ENCODE measurements at regions not wholly inside any gene's neighbourhood (a gene's known extent, or its start where the extent isn't known, plus 50 kb on each side); places are given as distances from the start of the nearest gene placed in this dataset.

GRCh38 chr13:109541081-109541480 is 245.3 kb downstream of the IRS2 start:
- no peaks in the 10 kb centered on the region for H3K4me1 ChIP-seq (ENCODE audit: control insufficient read depth, insufficient read depth, low read length)
- CTCF ChIA-PET: no interaction called here
- TF ChIP-seq ZNF311 (tag by site-specific recombination; IDR thresholded peaks at IDR 0.05; ENCODE audit: borderline replicate concordance) (no peak), ZNF629 (tag by site-specific recombination; IDR thresholded peaks at IDR 0.05) (no peak), ZNF560 (tag by site-specific recombination; IDR thresholded peaks at IDR 0.05; ENCODE audit: borderline replicate concordance) (no peak), ZNF449 (tag by site-specific recombination; IDR thresholded peaks at IDR 0.05) (no peak), ZNF623 (tag by site-specific recombination; IDR thresholded peaks at IDR 0.05) (no peak), PRDM6 (tag by site-specific recombination; IDR thresholded peaks at IDR 0.05) (no peak), ZNF423 (tag by site-specific recombination; IDR thresholded peaks at IDR 0.05) (no peak), ZNF214 (tag by site-specific recombination; IDR thresholded peaks at IDR 0.05; ENCODE audit: borderline replicate concordance) (no peak), ZFP69B (tag by site-specific recombination; IDR thresholded peaks at IDR 0.05) (no peak), OSR2 (tag by site-specific recombination; IDR thresholded peaks at IDR 0.05) (no peak)
- TF ChIP-seq, protein P1, sequence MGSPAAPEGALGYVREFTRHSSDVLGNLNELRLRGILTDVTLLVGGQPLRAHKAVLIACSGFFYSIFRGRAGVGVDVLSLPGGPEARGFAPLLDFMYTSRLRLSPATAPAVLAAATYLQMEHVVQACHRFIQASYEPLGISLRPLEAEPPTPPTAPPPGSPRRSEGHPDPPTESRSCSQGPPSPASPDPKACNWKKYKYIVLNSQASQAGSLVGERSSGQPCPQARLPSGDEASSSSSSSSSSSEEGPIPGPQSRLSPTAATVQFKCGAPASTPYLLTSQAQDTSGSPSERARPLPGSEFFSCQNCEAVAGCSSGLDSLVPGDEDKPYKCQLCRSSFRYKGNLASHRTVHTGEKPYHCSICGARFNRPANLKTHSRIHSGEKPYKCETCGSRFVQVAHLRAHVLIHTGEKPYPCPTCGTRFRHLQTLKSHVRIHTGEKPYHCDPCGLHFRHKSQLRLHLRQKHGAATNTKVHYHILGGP (tag by site-specific recombination; IDR thresholded peaks at IDR 0.05): no peak
- POLR2A ChIA-PET: no interaction called here
- no peak overlapping the region for H3K4me3 ChIP-seq (ENCODE audit: low read depth, low read length)
- H3K36me3 ChIP-seq (ENCODE audit: control insufficient read depth in 2 of 2, insufficient read depth in 1 of 2, low read length in 2 of 2): no peaks in the 10 kb centered on the region
- H3K27ac ChIP-seq (ENCODE audit: extremely low read depth, low read depth, low read length): no peak overlapping the region
- H3K9me3 ChIP-seq (ENCODE audit: control insufficient read depth, insufficient read depth, low read depth, low read length): no peaks in the 10 kb centered on the region

GRCh38 chr13:109537584-109537983 is 248.8 kb downstream of the IRS2 start:
- Histone ChIP-seq H3K36me3 (ENCODE audit: control insufficient read depth in 2 of 2, insufficient read depth in 1 of 2, low read length in 2 of 2) (no peaks in the 10 kb centered on the region), H3K27ac (ENCODE audit: extremely low read depth, low read depth, low read length) (no peak overlapping the region), H3K9me3 (ENCODE audit: control insufficient read depth, insufficient read depth, low read depth, low read length) (no peaks in the 10 kb centered on the region), H3K4me3 (ENCODE audit: low read depth, low read length) (no peak overlapping the region), H3K4me1 (ENCODE audit: control insufficient read depth, insufficient read depth, low read length) (no peaks in the 10 kb centered on the region)
- ChIA-PET POLR2A (no interaction called here), CTCF (no interaction called here)
- TF ChIP-seq ZNF138 (tag by site-specific recombination; IDR thresholded peaks at IDR 0.05; ENCODE audit: borderline replicate concordance) (no peak), ZSCAN30 (tag by site-specific recombination; IDR thresholded peaks at IDR 0.05) (no peak), ZNF571 (tag by site-specific recombination; IDR thresholded peaks at IDR 0.05) (no peak), PRDM6 (tag by site-specific recombination; IDR thresholded peaks at IDR 0.05) (no peak), ZNF274 (IDR thresholded peaks at IDR 0.05; ENCODE audit: low read length) (no peak), ZNF274 (tag by site-specific recombination; IDR thresholded peaks at IDR 0.05; ENCODE audit: borderline replicate concordance) (no peak), ZFP3 (tag by site-specific recombination; IDR thresholded peaks at IDR 0.05; ENCODE audit: low read depth) (no peak), ZSCAN4 (tag by site-specific recombination; IDR thresholded peaks at IDR 0.05) (no peak), ZXDB (tag by site-specific recombination; IDR thresholded peaks at IDR 0.05) (no peak)
- TF ChIP-seq, protein P2, sequence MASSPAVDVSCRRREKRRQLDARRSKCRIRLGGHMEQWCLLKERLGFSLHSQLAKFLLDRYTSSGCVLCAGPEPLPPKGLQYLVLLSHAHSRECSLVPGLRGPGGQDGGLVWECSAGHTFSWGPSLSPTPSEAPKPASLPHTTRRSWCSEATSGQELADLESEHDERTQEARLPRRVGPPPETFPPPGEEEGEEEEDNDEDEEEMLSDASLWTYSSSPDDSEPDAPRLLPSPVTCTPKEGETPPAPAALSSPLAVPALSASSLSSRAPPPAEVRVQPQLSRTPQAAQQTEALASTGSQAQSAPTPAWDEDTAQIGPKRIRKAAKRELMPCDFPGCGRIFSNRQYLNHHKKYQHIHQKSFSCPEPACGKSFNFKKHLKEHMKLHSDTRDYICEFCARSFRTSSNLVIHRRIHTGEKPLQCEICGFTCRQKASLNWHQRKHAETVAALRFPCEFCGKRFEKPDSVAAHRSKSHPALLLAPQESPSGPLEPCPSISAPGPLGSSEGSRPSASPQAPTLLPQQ (tag by site-specific recombination; IDR thresholded peaks at IDR 0.05): no peak
- TF ChIP-seq, protein P3, sequence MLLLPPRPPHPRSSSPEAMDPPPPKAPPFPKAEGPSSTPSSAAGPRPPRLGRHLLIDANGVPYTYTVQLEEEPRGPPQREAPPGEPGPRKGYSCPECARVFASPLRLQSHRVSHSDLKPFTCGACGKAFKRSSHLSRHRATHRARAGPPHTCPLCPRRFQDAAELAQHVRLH (tag by site-specific recombination; IDR thresholded peaks at IDR 0.05): no peak
- TF ChIP-seq, protein P4, sequence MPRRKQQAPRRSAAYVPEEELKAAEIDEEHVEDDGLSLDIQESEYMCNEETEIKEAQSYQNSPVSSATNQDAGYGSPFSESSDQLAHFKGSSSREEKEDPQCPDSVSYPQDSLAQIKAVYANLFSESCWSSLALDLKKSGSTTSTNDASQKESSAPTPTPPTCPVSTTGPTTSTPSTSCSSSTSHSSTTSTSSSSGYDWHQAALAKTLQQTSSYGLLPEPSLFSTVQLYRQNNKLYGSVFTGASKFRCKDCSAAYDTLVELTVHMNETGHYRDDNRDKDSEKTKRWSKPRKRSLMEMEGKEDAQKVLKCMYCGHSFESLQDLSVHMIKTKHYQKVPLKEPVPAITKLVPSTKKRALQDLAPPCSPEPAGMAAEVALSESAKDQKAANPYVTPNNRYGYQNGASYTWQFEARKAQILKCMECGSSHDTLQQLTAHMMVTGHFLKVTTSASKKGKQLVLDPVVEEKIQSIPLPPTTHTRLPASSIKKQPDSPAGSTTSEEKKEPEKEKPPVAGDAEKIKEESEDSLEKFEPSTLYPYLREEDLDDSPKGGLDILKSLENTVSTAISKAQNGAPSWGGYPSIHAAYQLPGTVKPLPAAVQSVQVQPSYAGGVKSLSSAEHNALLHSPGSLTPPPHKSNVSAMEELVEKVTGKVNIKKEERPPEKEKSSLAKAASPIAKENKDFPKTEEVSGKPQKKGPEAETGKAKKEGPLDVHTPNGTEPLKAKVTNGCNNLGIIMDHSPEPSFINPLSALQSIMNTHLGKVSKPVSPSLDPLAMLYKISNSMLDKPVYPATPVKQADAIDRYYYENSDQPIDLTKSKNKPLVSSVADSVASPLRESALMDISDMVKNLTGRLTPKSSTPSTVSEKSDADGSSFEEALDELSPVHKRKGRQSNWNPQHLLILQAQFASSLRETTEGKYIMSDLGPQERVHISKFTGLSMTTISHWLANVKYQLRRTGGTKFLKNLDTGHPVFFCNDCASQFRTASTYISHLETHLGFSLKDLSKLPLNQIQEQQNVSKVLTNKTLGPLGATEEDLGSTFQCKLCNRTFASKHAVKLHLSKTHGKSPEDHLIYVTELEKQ (tag by site-specific recombination; IDR thresholded peaks at IDR 0.05; ENCODE audit: borderline replicate concordance): no peak
